ENCODE measurements at regions not wholly inside any gene's neighbourhood (a gene's known extent, or its start where the extent isn't known, plus 50 kb on each side); places are given as distances from the start of the nearest gene placed in this dataset.
"Not testable (repeated sequence)": the region's sequence is repeated elsewhere in the genome, so short reads cannot be mapped to it uniquely, and the experiment has no call there.

DNA sequence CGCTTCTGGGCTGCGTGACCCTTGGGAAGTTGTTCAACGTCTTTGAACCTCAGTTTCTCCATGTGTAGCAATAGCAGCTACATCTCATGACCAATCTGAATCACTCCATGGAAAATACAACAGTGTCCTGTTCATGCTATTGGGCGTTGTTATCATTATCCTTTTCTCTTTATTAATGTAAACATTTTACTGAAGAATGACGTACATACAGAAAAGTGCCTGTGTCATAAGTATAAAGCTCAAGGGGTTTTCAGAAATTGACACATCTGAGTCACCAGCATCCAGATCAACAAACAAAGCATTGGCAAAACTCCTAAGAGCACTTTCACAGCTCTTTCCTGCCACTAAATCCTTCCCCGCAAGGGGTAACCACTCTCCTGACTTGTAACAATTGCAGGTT is 438.4 kb downstream of the XYLT1 start:
- H3K4me3 Mint-ChIP-seq, result no peak overlapping the region
- H3K9me3 Mint-ChIP-seq, result peaks cover 0 to 12% of the 10 kb centered on the region in 2 donors
- DNase-seq, result no peak
- no peaks in the 10 kb centered on the region for H3K36me3 Mint-ChIP-seq (ENCODE audit: insufficient read depth)
- H3K4me1 Mint-ChIP-seq (ENCODE audit: low read depth in 2 of 2), result peaks cover 6 to 7% of the 10 kb centered on the region in 2 donors
- no peak for ATAC-seq (replicated peaks)
- no peak overlapping the region for H3K27ac Mint-ChIP-seq
- no peaks in the 10 kb centered on the region for H3K27me3 Mint-ChIP-seq

DNA sequence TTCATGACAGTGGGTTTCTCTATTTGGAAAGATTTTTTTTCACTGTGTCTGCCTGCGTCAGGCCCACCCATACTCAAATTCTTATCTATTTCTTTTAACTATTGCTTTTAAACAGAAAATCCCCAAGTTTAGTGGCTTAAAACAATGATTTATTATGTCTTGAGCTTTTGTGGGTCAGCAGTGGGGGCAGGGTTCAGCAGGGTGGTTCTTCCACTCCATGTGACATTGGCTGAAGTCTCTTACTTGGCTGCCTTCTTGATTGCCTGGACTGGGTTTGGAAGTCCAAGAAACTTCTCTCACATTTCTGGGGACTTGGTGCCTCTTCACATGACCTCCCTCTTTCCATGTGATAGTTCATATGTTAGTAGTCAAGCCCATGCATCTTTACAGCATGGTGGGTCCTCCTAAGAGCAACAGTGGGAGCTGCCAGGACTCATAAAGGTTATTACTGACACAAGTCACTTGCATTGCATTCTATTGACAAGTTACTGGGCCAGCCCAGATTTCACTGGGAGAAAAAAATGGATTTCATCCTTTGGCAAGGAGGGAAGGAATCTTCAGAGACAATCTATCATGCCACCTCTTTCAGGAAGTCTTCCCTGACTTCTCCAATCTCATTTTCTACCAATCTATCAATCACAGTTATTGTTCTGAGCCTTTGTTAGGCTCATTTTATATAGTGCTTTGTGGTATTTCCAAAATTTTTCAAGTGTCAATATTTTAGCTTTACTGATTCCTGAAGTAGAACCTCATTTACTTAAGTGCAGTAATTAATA is 436.1 kb downstream of the XYLT1 start:
- ATAC-seq (replicated peaks), result no peak
- DNase-seq, result no peak
- Mint-ChIP-seq H3K36me3 (ENCODE audit: insufficient read depth) (no peaks in the 10 kb centered on the region), H3K27me3 (no peaks in the 10 kb centered on the region), H3K27ac (no peak overlapping the region), H3K4me1 (ENCODE audit: low read depth in 2 of 2) (no peaks in the 10 kb centered on the region), H3K4me3 (no peak overlapping the region), H3K9me3 (peaks cover 0 to 6% of the 10 kb centered on the region in 2 donors)

DNA sequence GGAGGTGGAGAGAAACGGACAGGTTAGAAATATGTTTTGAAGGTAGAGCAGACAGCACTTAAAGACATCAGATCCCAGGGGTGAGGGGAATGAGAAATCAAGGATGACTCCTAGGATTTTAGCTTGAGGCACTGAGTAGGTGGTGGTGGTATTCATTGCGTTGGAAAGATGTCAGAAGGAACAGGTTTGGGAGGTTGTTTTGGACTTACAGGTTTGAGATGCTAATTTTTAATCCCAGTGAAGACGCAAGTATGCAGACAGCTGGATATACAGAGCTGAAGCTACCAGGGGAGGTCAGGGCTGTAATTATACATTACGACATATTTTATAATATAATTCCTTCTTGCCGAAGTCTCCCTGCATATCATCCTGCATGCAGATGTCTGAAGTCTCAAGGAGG is 433.3 kb downstream of the XYLT1 start:
- no peak overlapping the region for H3K27ac Mint-ChIP-seq
- H3K4me1 Mint-ChIP-seq (ENCODE audit: low read depth in 2 of 2), result no peaks in the 10 kb centered on the region
- no peak for DNase-seq
- no peaks in the 10 kb centered on the region for H3K27me3 Mint-ChIP-seq
- H3K36me3 Mint-ChIP-seq (ENCODE audit: insufficient read depth), result no peaks in the 10 kb centered on the region
- ATAC-seq (replicated peaks), result no peak
- H3K4me3 Mint-ChIP-seq, result no peak overlapping the region
- peaks cover 0 to 6% of the 10 kb centered on the region in 2 donors for H3K9me3 Mint-ChIP-seq

DNA sequence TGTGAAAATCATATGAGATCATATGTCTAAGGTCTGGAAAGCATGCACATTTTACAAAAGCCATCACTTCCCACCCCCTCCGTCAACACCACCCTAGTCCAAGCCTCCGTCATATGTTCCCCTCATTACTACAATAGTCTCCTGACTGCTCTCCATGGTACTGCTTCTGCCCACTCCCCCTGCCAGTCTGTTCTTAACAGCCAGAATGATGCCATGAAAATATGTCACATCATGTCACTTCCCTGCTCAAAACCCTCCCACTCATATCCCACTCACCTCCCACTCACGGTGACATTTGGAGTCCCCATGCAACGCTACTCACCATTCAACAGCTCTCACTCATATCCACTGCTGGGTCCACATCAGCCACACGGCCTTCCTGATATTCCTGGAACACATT is 432.3 kb downstream of the XYLT1 start:
- no peaks in the 10 kb centered on the region for H3K27me3 Mint-ChIP-seq

DNA sequence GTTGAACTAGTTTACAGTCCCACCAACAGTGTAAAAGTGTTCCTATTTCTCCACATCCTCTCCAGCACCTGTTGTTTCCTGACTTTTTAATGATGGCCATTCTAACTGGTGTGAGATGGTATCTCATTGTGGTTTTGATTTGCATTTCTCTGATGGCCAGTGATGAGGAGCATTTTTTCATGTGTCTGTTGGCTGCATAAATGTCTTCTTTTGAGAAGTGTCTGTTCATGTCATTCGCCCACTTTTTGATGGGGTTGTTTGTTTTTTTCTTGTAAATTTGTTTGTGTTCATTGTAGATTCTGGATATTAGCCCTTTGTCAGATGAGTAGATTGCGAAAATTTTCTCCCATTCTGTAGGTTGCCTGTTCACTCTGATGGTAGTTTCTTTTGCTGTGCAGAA is 421.7 kb downstream of the XYLT1 start:
- not testable (repeated sequence) for ATAC-seq (replicated peaks); H3K27ac Mint-ChIP-seq; DNase-seq; H3K36me3 Mint-ChIP-seq (ENCODE audit: insufficient read depth); H3K4me1 Mint-ChIP-seq (ENCODE audit: low read depth in 2 of 2); H3K4me3 Mint-ChIP-seq
- Mint-ChIP-seq H3K27me3 (peaks cover 0 to 13% of the 10 kb centered on the region in 2 donors), H3K9me3 (peaks cover 5 to 11% of the 10 kb centered on the region in 2 donors)

More for the DNA sequence above, 432.3 kb downstream of the XYLT1 start:
- Mint-ChIP-seq H3K27ac (no peak overlapping the region), H3K9me3 (peaks cover 0 to 6% of the 10 kb centered on the region in 2 donors), H3K4me1 (ENCODE audit: low read depth in 2 of 2) (no peaks in the 10 kb centered on the region), H3K36me3 (ENCODE audit: insufficient read depth) (no peaks in the 10 kb centered on the region), H3K4me3 (no peak overlapping the region)
- no peak for DNase-seq
- no peak for ATAC-seq (replicated peaks)

DNA sequence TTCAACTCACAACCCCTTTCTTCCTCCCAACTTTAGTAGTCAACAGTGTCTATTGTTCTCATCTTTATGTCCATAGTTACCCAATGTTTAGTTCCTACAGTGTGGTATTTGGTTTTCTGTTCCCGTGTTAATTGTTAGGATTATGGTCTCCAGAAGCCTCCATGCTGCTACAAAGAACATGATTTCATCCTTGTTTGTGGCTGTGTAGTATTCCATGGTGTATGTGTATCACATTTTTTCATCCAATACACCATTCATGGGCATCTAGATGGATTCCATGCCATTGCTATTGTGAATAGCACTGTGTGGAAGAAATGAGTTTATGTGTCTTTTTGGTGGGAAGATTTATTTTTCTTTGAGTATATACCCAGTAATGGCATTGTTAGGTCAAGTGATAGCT is 420.3 kb downstream of the XYLT1 start:
- Mint-ChIP-seq H3K4me1 (ENCODE audit: low read depth in 2 of 2) (no peaks in the 10 kb centered on the region), H3K27ac (no peak overlapping the region), H3K4me3 (no peak overlapping the region), H3K9me3 (peaks cover 5 to 11% of the 10 kb centered on the region in 2 donors), H3K36me3 (ENCODE audit: insufficient read depth) (no peaks in the 10 kb centered on the region), H3K27me3 (peaks cover 0 to 13% of the 10 kb centered on the region in 2 donors)
- ATAC-seq (replicated peaks) (no peak), DNase-seq (no peak)
